ENCODE measurements at regions not wholly inside any gene's neighbourhood (a gene's known extent, or its start where the extent isn't known, plus 50 kb on each side); places are given as distances from the start of the nearest gene placed in this dataset.

DNA sequence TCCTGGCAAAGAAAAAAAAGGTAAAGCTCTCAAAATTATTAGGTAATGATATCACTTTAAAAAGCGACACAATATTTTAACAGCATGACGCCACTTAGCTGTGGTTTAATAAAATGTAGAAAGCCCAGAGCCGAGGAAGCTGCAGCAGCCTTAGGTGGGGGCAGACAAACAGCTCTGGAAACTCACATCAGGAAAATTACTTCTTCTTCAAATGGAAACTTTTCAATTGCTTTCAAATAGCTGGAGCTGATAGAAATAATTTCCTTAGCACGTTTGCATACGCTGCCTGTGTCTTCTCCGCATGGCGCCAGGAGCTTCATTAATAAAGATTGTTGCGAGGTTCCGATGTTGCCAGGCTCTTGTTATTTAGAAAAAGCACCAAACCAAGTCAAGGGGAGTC lies 835.3 kb upstream of the EEF2KMT start:
- DNase-seq (ENCODE audit: low read depth, low spot score) (no peak), ATAC-seq (no peak)
- H3K27me3 ChIP-seq (ENCODE audit: insufficient read depth, low read length), result no peaks in the 10 kb centered on the region
- BruUV-seq (replicated peaks), result no TSS peak
- H2AFZ ChIP-seq (ENCODE audit: low read depth, low read length, poor library complexity, severe bottlenecking), result no peak overlapping the region
- no peaks in the 10 kb centered on the region for H3K4me1 ChIP-seq (ENCODE audit: control insufficient read depth in 1 of 2, insufficient read depth in 2 of 2, low read length in 2 of 2)
- CTCF ChIA-PET, result no interaction called here
- no peaks in the 10 kb centered on the region for H3K9me2 ChIP-seq (ENCODE audit: insufficient read depth)
- H3K36me3 ChIP-seq (ENCODE audit: control insufficient read depth in 1 of 2, insufficient read depth in 2 of 2, low read length in 2 of 2), result no peaks in the 10 kb centered on the region
- RAD21 ChIA-PET (ENCODE audit: low non-redundant PET in 1 of 2, low total read pairs in 2 of 2, uncharacterized antibody in 2 of 2, unreplicated experiment in 2 of 2), result no interaction called here
- no peak overlapping the region for H3K4me2 ChIP-seq (ENCODE audit: low read length)
- H3K9ac ChIP-seq (ENCODE audit: low read length), result no peak overlapping the region
- intact Hi-C loops (cut with micrococcal nuclease), result no loop called here
- H4K20me1 ChIP-seq (ENCODE audit: insufficient read depth), result no peaks in the 10 kb centered on the region
- H3K79me2 ChIP-seq (ENCODE audit: insufficient read depth, low read length), result no peaks in the 10 kb centered on the region
- peaks cover 0 to 4% of the 10 kb centered on the region in 2 experiments; a peak in 2 of 4 replicates for H3K9me3 ChIP-seq (ENCODE audit: control insufficient read depth in 1 of 2, insufficient read depth in 1 of 2, low read depth in 1 of 2, low read length in 2 of 2)
- no peak overlapping the region for H3K4me3 ChIP-seq (replicated peaks in 1 of 2; ENCODE audit: low read depth in 1 of 2, low read length in 2 of 2)
- no peak overlapping the region for H3K27ac ChIP-seq (ENCODE audit: low read depth, low read length)
- POLR2A ChIA-PET, result no interaction called here
- TF ChIP-seq, protein P1, sequence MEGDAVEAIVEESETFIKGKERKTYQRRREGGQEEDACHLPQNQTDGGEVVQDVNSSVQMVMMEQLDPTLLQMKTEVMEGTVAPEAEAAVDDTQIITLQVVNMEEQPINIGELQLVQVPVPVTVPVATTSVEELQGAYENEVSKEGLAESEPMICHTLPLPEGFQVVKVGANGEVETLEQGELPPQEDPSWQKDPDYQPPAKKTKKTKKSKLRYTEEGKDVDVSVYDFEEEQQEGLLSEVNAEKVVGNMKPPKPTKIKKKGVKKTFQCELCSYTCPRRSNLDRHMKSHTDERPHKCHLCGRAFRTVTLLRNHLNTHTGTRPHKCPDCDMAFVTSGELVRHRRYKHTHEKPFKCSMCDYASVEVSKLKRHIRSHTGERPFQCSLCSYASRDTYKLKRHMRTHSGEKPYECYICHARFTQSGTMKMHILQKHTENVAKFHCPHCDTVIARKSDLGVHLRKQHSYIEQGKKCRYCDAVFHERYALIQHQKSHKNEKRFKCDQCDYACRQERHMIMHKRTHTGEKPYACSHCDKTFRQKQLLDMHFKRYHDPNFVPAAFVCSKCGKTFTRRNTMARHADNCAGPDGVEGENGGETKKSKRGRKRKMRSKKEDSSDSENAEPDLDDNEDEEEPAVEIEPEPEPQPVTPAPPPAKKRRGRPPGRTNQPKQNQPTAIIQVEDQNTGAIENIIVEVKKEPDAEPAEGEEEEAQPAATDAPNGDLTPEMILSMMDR (IDR thresholded peaks at IDR 0.05 in 2 of 3, conservative IDR thresholded peaks at IDR 0.05 in 1 of 3; ENCODE audit: borderline replicate concordance in 1 of 3, insufficient read depth in 1 of 3, low read depth in 2 of 3, low read length in 2 of 3), result no peak
- TF ChIP-seq SIN3A (IDR thresholded peaks at IDR 0.05; ENCODE audit: low read depth) (no peak), POLR2AphosphoS5 (IDR thresholded peaks at IDR 0.05; ENCODE audit: low read depth, low read length) (no peak)
- TF ChIP-seq, protein P2, sequence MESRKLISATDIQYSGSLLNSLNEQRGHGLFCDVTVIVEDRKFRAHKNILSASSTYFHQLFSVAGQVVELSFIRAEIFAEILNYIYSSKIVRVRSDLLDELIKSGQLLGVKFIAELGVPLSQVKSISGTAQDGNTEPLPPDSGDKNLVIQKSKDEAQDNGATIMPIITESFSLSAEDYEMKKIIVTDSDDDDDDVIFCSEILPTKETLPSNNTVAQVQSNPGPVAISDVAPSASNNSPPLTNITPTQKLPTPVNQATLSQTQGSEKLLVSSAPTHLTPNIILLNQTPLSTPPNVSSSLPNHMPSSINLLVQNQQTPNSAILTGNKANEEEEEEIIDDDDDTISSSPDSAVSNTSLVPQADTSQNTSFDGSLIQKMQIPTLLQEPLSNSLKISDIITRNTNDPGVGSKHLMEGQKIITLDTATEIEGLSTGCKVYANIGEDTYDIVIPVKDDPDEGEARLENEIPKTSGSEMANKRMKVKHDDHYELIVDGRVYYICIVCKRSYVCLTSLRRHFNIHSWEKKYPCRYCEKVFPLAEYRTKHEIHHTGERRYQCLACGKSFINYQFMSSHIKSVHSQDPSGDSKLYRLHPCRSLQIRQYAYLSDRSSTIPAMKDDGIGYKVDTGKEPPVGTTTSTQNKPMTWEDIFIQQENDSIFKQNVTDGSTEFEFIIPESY (IDR thresholded peaks at IDR 0.05; ENCODE audit: extremely low read depth, insufficient replicate concordance, low read length), result no peak
